ENCODE measurements at regions not wholly inside any gene's neighbourhood (a gene's known extent, or its start where the extent isn't known, plus 50 kb on each side); places are given as distances from the start of the nearest gene placed in this dataset.

GRCh38 chrX:5086388-5086787, 1142.3 kb downstream of the NLGN4X start:
- Histone ChIP-seq H3K4me2 (ENCODE audit: insufficient read depth, low read length) (no peak overlapping the region), H3K27ac (ENCODE audit: extremely low read depth, low read depth, low read length) (no peak overlapping the region), H3K4me3 (no peak overlapping the region), H3K9ac (ENCODE audit: insufficient read depth in 1 of 2, low read depth in 2 of 2, low read length in 2 of 2) (no peak overlapping the region), H4K20me1 (replicated peaks; ENCODE audit: control insufficient read depth, insufficient read depth, low read length) (no peaks in the 10 kb centered on the region), H3K36me3 (ENCODE audit: control insufficient read depth, insufficient read depth, low read length) (no peaks in the 10 kb centered on the region), H3K79me2 (ENCODE audit: control insufficient read depth, insufficient read depth, low read length) (no peaks in the 10 kb centered on the region), H3K4me1 (replicated peaks in 1 of 2; ENCODE audit: control insufficient read depth in 2 of 2, insufficient read depth in 2 of 2, low read length in 2 of 2) (no peaks in the 10 kb centered on the region), H3K27me3 (ENCODE audit: control insufficient read depth in 2 of 2, insufficient read depth in 2 of 2, low read length in 2 of 2) (no peaks in the 10 kb centered on the region), H3K9me1 (ENCODE audit: control insufficient read depth, insufficient read depth, low read length) (no peaks in the 10 kb centered on the region), H2AFZ (ENCODE audit: low read depth, low read length) (no peak overlapping the region), H3K9me3 (replicated peaks; ENCODE audit: control insufficient read depth, insufficient read depth, low read depth, low read length) (no peaks in the 10 kb centered on the region)
- FAIRE-seq = no peak
- DNase-seq (ENCODE audit: extremely low read depth in 1 of 4, low spot score in 3 of 4) = no peak
- 0% methylated on average over 2 of the region's 2 CpGs for WGBS (ENCODE audit: insufficient coverage, low coverage, missing lambda C conversion rate)
- CTCF ChIA-PET (ENCODE audit: low intra/inter-chr PET ratio) = no interaction called here
- intact Hi-C loops (cut with micrococcal nuclease) = no loop called here
- no peak for ATAC-seq
- no TSS peak for BruUV-seq (replicated peaks)
- in situ Hi-C loops (cut with MboI) = no loop called here
- POLR2A ChIA-PET = no interaction called here
- TF ChIP-seq ATF3 (IDR thresholded peaks at IDR 0.05) = no peak
- TF ChIP-seq ATF3 (CRISPR knock-in tag; conservative IDR thresholded peaks at IDR 0.05) = no peak
- no peak for TF ChIP-seq GABPA (tag; conservative IDR thresholded peaks at IDR 0.05; ENCODE audit: low read depth)
- TF ChIP-seq CHD7 (IDR thresholded peaks at IDR 0.05; ENCODE audit: low read depth, low read length) = no peak
- TF ChIP-seq XRCC5 (IDR thresholded peaks at IDR 0.05; ENCODE audit: low read depth, low read length) = no peak
- no peak for TF ChIP-seq ZNF3 (CRISPR knock-in tag; IDR thresholded peaks at IDR 0.05)
- TF ChIP-seq HLTF (IDR thresholded peaks at IDR 0.05) = no peak
- TF ChIP-seq SREBF1 (IDR thresholded peaks at IDR 0.05; ENCODE audit: borderline replicate concordance, low read depth, low read length) = no peak
